ENCODE measurements at regions not wholly inside any gene's neighbourhood (a gene's known extent, or its start where the extent isn't known, plus 50 kb on each side); places are given as distances from the start of the nearest gene placed in this dataset.

- no peak for TF ChIP-seq CTCF (IDR thresholded peaks at IDR 0.05; ENCODE audit: extremely low read depth, missing control alignments)
- no peak for DNase-seq (ENCODE audit: low spot score)
Observed at GRCh38 chr2:15883684-15884083, 56.7 kb upstream of the MYCN start.

- TF ChIP-seq CTCF (IDR thresholded peaks at IDR 0.05; ENCODE audit: extremely low read depth, missing control alignments), result no peak
Observed at GRCh38 chr2:15884790-15885189, 55.6 kb upstream of the MYCN start.

GRCh38 chr2:15886231-15886630 lies 54.1 kb upstream of the MYCN start:
- TF ChIP-seq CTCF (IDR thresholded peaks at IDR 0.05; ENCODE audit: extremely low read depth, missing control alignments), result no peak
- DNase-seq (ENCODE audit: low spot score), result no peak

More at GRCh38 chr2:15884790-15885189, 55.6 kb upstream of the MYCN start:
- DNase-seq (ENCODE audit: low spot score), result no peak

GRCh38 chr2:15889442-15890123 lies 50.8 kb upstream of the MYCN start:
- no peak for TF ChIP-seq CTCF (IDR thresholded peaks at IDR 0.05; ENCODE audit: extremely low read depth, missing control alignments)
- DNase-seq (ENCODE audit: low spot score), result no peak

- no peak for DNase-seq (ENCODE audit: low spot score)
- no peak for TF ChIP-seq CTCF (IDR thresholded peaks at IDR 0.05; ENCODE audit: extremely low read depth, missing control alignments)
Observed at GRCh38 chr2:15890124-15890754, 50.1 kb upstream of the MYCN start.
